ENCODE measurements at regions not wholly inside any gene's neighbourhood (a gene's known extent, or its start where the extent isn't known, plus 50 kb on each side); places are given as distances from the start of the nearest gene placed in this dataset.

DNA sequence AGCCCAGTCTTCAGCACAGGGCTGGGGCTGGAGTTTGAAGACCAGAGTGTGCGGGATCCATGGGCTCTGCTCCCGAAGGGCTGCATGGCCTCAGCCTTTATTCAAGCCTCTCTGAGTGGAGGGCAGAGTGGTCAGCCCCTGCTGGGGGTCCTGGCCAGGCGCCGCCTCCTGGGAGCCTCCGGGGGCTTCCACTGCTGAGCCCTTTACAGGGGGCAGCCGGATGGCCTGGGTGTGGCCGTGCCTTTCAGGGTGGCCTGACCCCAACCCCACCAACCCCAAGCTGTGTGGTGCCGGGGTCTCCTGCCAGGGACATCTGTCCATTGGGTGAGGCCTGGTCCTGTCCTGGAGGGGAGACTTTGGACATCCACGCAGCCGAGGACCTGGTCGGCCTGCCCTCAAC is 76.0 kb upstream of the SLCO4A1 start:
- H3K27me3 ChIP-seq (ENCODE audit: control insufficient read depth in 1 of 2, insufficient read depth in 2 of 2, low read length in 2 of 2): no peaks in the 10 kb centered on the region
- peaks cover 12% of the 10 kb centered on the region for H3K4me1 ChIP-seq (ENCODE audit: insufficient read depth, low read length)
- H3K27ac ChIP-seq (ENCODE audit: low read depth, low read length): no peak overlapping the region

DNA sequence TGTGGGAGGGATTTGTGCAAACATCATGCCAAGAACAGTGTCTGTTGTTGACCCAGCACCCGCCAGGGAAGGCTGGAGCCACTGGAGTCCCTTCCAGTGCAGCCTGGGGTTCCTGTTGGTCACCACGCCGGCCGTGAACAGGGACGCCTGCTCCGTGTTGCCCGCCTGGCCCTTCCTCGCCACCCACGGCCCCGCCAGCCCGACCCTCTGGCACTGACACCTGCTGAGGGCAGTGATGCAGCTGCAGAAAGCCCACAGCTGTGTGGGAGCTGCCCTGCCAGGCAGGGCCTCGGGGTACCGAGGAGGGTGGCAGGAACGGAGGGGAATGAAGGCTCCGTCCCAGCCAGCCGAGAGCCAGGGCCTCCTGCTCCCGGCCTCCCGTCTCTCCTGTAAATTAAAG is 75.5 kb upstream of the SLCO4A1 start:
- H3K27ac ChIP-seq (ENCODE audit: low read depth, low read length): no peak overlapping the region
- H3K36me3 ChIP-seq (ENCODE audit: insufficient read depth, low read length): no peaks in the 10 kb centered on the region
- no peaks in the 10 kb centered on the region for H3K9me3 ChIP-seq (ENCODE audit: low read length)
- H3K27me3 ChIP-seq (ENCODE audit: control insufficient read depth in 1 of 2, insufficient read depth in 2 of 2, low read length in 2 of 2): no peaks in the 10 kb centered on the region
- no peak overlapping the region for H3K4me3 ChIP-seq (ENCODE audit: low read depth in 1 of 2, low read length in 2 of 2)
- no peak overlapping the region for H3K9ac ChIP-seq (ENCODE audit: low read length)
- peaks cover 7% of the 10 kb centered on the region for H3K4me1 ChIP-seq (ENCODE audit: insufficient read depth, low read length)

More for the DNA sequence above, 76.0 kb upstream of the SLCO4A1 start:
- Histone ChIP-seq H3K4me3 (ENCODE audit: low read depth in 1 of 2, low read length in 2 of 2) (no peak overlapping the region), H3K9ac (ENCODE audit: low read length) (no peak overlapping the region), H3K9me3 (ENCODE audit: low read length) (no peaks in the 10 kb centered on the region), H3K36me3 (ENCODE audit: insufficient read depth, low read length) (no peaks in the 10 kb centered on the region)

DNA sequence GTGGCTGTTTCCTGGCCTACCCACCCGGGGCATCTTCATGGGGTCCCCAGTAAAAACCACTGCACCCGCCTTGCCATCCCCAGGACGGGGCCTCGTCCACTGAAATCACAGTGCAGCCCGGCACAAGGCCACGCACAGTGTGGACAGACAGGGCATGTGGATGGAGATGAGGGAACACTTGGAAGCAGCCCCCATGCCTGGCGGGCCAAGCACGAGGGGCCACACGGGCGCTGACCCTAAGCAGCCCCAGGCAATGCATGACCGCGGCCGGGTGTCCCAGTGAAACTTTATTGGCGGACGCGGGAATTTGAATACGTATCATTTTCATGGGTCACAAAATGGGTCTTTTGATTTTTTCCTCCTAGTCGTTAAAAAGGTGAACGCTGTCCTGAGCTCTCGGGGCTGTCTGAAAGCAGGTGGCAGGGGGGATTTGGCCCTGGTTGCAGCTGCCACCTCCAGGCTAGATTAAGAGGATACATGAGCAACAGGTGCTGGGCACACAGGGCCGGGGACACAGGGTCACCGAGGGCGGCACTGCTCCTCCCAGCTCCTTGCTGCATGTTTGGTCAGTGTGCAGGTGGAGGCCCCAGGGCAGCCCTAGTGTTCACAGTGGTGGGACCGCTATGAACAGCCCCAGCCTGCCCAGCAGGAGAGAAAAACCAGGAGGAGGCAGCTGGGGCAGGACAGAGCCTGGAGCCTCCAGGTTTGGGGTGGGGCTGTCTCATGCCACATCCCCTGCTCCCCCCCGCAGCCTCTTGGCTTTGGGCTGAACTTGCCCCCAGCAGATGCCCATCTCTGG is 74.9 kb upstream of the SLCO4A1 start:
- no peak overlapping the region for H3K27ac ChIP-seq (ENCODE audit: low read depth, low read length)
- no peaks in the 10 kb centered on the region for H3K27me3 ChIP-seq (ENCODE audit: control insufficient read depth in 1 of 2, insufficient read depth in 2 of 2, low read length in 2 of 2)
- H3K9me3 ChIP-seq (ENCODE audit: low read length): no peaks in the 10 kb centered on the region
- H3K4me1 ChIP-seq (ENCODE audit: insufficient read depth, low read length): peaks cover 3% of the 10 kb centered on the region
- H3K4me3 ChIP-seq (ENCODE audit: low read depth in 1 of 2, low read length in 2 of 2): no peak overlapping the region
- H3K9ac ChIP-seq (ENCODE audit: low read length): no peak overlapping the region
- H3K36me3 ChIP-seq (ENCODE audit: insufficient read depth, low read length): peaks cover 4% of the 10 kb centered on the region

GRCh38 chr20:62568045-62568389 is 74.3 kb upstream of the SLCO4A1 start:
- Histone ChIP-seq H3K27me3 (ENCODE audit: control insufficient read depth in 1 of 2, insufficient read depth in 2 of 2, low read length in 2 of 2) (no peaks in the 10 kb centered on the region), H3K4me1 (ENCODE audit: insufficient read depth, low read length) (peaks cover 2% of the 10 kb centered on the region), H3K27ac (ENCODE audit: low read depth, low read length) (no peak overlapping the region), H3K36me3 (ENCODE audit: insufficient read depth, low read length) (peaks cover 6% of the 10 kb centered on the region), H3K9ac (ENCODE audit: low read length) (no peak overlapping the region), H3K9me3 (ENCODE audit: low read length) (no peaks in the 10 kb centered on the region), H3K4me3 (ENCODE audit: low read depth in 1 of 2, low read length in 2 of 2) (no peak overlapping the region)

DNA sequence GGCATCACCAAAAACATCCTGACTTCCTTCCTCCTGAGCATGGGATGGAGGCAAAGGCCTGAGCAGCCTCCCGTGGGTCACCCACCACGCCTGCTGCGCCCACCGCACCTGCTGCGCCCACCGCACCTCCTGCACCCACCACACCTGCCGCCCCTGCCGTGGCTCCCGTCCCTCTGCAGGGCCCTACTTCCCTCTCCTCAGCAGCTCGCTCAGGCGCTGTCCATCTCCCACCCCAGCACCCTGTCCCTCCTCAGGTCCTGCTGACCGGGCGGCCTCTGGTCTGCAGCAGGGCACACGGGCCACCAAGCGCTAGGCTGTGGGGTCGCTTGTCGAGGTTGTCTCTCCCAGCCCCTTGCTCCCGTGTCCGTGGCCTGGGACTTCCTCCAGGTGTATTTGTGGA is 72.7 kb upstream of the SLCO4A1 start:
- Histone ChIP-seq H3K9ac (ENCODE audit: low read length) (no peak overlapping the region), H3K4me3 (ENCODE audit: low read depth in 1 of 2, low read length in 2 of 2) (no peak overlapping the region), H3K9me3 (ENCODE audit: low read length) (no peaks in the 10 kb centered on the region), H3K27ac (ENCODE audit: low read depth, low read length) (no peak overlapping the region), H3K27me3 (ENCODE audit: control insufficient read depth in 1 of 2, insufficient read depth in 2 of 2, low read length in 2 of 2) (no peaks in the 10 kb centered on the region), H3K36me3 (ENCODE audit: insufficient read depth, low read length) (peaks cover 12% of the 10 kb centered on the region), H3K4me1 (ENCODE audit: insufficient read depth, low read length) (no peaks in the 10 kb centered on the region)

- H3K9ac ChIP-seq (ENCODE audit: low read length): no peak overlapping the region
- peaks cover 12% of the 10 kb centered on the region for H3K36me3 ChIP-seq (ENCODE audit: insufficient read depth, low read length)
- H3K4me1 ChIP-seq (ENCODE audit: insufficient read depth, low read length): no peaks in the 10 kb centered on the region
- no peaks in the 10 kb centered on the region for H3K9me3 ChIP-seq (ENCODE audit: low read length)
- no peak overlapping the region for H3K27ac ChIP-seq (ENCODE audit: low read depth, low read length)
- no peaks in the 10 kb centered on the region for H3K27me3 ChIP-seq (ENCODE audit: control insufficient read depth in 1 of 2, insufficient read depth in 2 of 2, low read length in 2 of 2)
- H3K4me3 ChIP-seq (ENCODE audit: low read depth in 1 of 2, low read length in 2 of 2): no peak overlapping the region
Measured at GRCh38 chr20:62570403-62570802, 71.9 kb upstream of the SLCO4A1 start.

DNA sequence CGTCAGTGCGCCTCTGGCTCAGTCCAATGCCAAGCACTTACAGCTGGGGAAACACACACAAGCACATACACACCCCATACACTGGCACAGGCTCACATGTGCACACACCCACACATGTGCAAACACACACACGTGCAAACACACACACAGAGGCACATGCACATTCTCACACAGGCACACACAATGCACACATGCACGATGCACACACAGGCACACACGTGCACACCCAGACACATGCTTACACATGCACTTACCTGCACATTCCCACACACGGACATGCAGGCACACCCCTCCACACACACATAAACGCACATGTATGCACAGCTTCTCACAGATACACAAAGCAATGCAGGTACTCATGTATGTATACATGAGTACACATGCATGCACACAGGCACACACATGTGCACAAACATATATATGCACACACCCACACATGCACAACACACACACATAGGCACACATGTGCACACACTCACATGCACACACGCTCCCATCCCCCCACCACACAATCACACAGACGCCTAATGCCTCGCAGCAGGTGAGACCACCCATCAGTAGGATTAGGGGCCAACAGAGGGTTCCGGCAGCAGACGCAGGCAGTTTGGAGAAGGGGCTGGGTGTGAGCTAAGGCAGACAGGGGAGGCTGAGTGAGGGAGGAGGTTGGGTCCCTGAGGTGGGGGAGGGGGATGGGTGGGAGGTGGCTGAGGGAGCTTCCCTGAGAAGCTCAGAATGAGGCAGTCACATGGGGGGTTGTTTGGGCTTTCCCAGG is 71.2 kb upstream of the SLCO4A1 start:
- H3K4me3 ChIP-seq (ENCODE audit: low read depth in 1 of 2, low read length in 2 of 2): no peak overlapping the region
- no peak overlapping the region for H3K27ac ChIP-seq (ENCODE audit: low read depth, low read length)
- no peak overlapping the region for H3K9ac ChIP-seq (ENCODE audit: low read length)
- H3K27me3 ChIP-seq (ENCODE audit: control insufficient read depth in 1 of 2, insufficient read depth in 2 of 2, low read length in 2 of 2): no peaks in the 10 kb centered on the region
- H3K9me3 ChIP-seq (ENCODE audit: low read length): no peaks in the 10 kb centered on the region
- H3K36me3 ChIP-seq (ENCODE audit: insufficient read depth, low read length): peaks cover 12% of the 10 kb centered on the region
- no peaks in the 10 kb centered on the region for H3K4me1 ChIP-seq (ENCODE audit: insufficient read depth, low read length)

- H3K9me3 ChIP-seq (ENCODE audit: low read length): no peaks in the 10 kb centered on the region
- no peak overlapping the region for H3K4me3 ChIP-seq (ENCODE audit: low read depth in 1 of 2, low read length in 2 of 2)
- no peak overlapping the region for H3K27ac ChIP-seq (ENCODE audit: low read depth, low read length)
- H3K4me1 ChIP-seq (ENCODE audit: insufficient read depth, low read length): no peaks in the 10 kb centered on the region
- peaks cover 12% of the 10 kb centered on the region for H3K36me3 ChIP-seq (ENCODE audit: insufficient read depth, low read length)
- no peak overlapping the region for H3K9ac ChIP-seq (ENCODE audit: low read length)
- peaks cover 0 to 6% of the 10 kb centered on the region in 2 donors for H3K27me3 ChIP-seq (ENCODE audit: control insufficient read depth in 1 of 2, insufficient read depth in 2 of 2, low read length in 2 of 2)
Measured at GRCh38 chr20:62571669-62572344, 70.5 kb upstream of the SLCO4A1 start.

- Histone ChIP-seq H3K27me3 (ENCODE audit: control insufficient read depth in 1 of 2, insufficient read depth in 2 of 2, low read length in 2 of 2) (peaks cover 0 to 18% of the 10 kb centered on the region in 2 donors), H3K4me1 (ENCODE audit: insufficient read depth, low read length) (no peaks in the 10 kb centered on the region), H3K4me3 (ENCODE audit: low read depth in 1 of 2, low read length in 2 of 2) (no peak overlapping the region), H3K36me3 (ENCODE audit: insufficient read depth, low read length) (peaks cover 12% of the 10 kb centered on the region), H3K9ac (ENCODE audit: low read length) (no peak overlapping the region), H3K27ac (ENCODE audit: low read depth, low read length) (no peak overlapping the region), H3K9me3 (ENCODE audit: low read length) (no peaks in the 10 kb centered on the region)
Measured at GRCh38 chr20:62572980-62573379, 69.3 kb upstream of the SLCO4A1 start.

- peaks cover 3 to 26% of the 10 kb centered on the region in 2 donors for H3K27me3 ChIP-seq (ENCODE audit: control insufficient read depth in 1 of 2, insufficient read depth in 2 of 2, low read length in 2 of 2)
- peaks cover 12% of the 10 kb centered on the region for H3K36me3 ChIP-seq (ENCODE audit: insufficient read depth, low read length)
- no peaks in the 10 kb centered on the region for H3K9me3 ChIP-seq (ENCODE audit: low read length)
- no peak overlapping the region for H3K4me3 ChIP-seq (ENCODE audit: low read depth in 1 of 2, low read length in 2 of 2)
- H3K4me1 ChIP-seq (ENCODE audit: insufficient read depth, low read length): no peaks in the 10 kb centered on the region
- H3K9ac ChIP-seq (ENCODE audit: low read length): peak overlapping the region; percentile 17
- no peak overlapping the region for H3K27ac ChIP-seq (ENCODE audit: low read depth, low read length)
Measured at GRCh38 chr20:62573817-62574216, 68.5 kb upstream of the SLCO4A1 start.

DNA sequence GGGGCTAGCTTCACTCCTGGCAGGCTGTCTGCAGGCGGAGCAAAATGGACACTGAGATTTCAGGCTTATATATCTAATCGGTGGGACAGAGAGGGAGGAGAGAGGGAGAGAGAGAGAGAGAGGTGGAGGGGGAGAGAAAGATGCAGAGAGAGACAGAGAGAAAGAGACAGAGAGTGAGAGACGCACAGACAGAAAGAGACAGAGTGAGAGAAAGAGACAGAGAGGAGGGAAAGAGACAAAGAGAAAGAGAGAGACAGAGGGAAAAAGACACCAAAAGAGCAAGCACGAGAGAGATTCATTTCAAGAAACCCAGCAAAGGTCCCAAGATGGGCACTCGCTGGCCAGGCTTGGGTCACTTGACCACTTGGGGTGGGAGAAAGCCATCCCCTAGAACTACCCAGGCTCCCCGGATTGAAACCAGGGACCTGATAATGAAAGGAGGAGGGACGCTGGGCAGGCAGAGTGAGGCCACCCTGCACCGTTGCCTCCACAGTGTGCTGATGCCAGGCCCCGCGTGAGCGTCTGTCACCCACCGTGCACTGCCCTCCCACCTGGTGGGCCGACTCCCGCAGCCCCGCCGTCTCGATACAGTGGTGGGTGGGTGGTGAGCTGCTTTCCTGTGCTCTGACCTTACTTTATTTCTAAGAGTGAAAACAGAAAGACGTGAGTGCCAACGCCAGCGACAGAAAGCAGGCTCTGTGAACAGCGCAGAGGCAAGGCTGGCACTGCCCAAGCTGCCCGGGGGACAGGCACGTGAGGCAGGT is 67.9 kb upstream of the SLCO4A1 start:
- Histone ChIP-seq H3K27me3 (ENCODE audit: control insufficient read depth in 1 of 2, insufficient read depth in 2 of 2, low read length in 2 of 2) (peaks cover 9 to 32% of the 10 kb centered on the region in 2 donors), H3K4me1 (ENCODE audit: insufficient read depth, low read length) (no peaks in the 10 kb centered on the region), H3K9me3 (ENCODE audit: low read length) (no peaks in the 10 kb centered on the region), H3K36me3 (ENCODE audit: insufficient read depth, low read length) (peaks cover 12% of the 10 kb centered on the region), H3K9ac (ENCODE audit: low read length) (peak overlapping the region; percentile 17), H3K27ac (ENCODE audit: low read depth, low read length) (no peak overlapping the region), H3K4me3 (ENCODE audit: low read depth in 1 of 2, low read length in 2 of 2) (no peak overlapping the region)
